ENCODE measurements at regions not wholly inside any gene's neighbourhood (a gene's known extent, or its start where the extent isn't known, plus 50 kb on each side); places are given as distances from the start of the nearest gene placed in this dataset.

DNA sequence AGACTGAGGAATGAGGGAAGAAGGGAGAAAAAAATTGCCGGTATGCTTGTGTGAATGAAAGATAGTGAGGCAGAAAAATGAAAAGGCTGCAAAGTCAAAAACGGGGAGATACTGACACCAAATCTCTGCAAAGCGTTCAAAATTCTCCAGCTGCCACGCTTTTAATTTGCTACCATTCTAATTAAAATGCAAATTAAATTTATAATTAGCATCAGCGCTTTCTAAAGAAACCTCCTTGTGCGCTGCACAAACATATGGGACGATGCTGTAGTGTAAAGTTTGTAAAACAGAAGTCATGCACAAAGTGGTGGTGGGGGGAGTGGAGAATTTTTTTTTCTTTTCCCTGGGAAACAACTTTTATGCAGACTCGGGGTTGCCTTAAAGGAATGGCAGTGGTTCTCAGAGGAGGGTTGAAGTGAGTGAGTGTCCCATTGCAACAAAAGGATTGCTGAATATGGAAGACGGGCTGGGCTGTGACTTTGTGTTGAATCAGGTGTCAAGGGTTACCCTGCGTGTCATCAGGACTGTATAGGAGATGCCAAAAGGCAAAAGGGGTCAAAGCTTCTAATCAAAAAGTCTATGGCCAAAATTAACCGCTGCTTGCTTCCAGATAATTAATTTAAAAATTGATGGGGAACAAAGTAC is 472.2 kb downstream of the NR2F2 start:
- Histone ChIP-seq H3K36me3 (no peaks in the 10 kb centered on the region), H3K4me1 (ENCODE audit: control insufficient read depth in 1 of 2, insufficient read depth in 1 of 2, low read depth in 1 of 2, low read length in 1 of 2) (no peaks in the 10 kb centered on the region), H3K4me3 (ENCODE audit: low read depth in 1 of 2, low read length in 1 of 2) (no peak overlapping the region), H3K9me3 (no peaks in the 10 kb centered on the region), H3K27ac (no peak overlapping the region), H3K27me3 (no peaks in the 10 kb centered on the region)
- TF ChIP-seq, protein P1, sequence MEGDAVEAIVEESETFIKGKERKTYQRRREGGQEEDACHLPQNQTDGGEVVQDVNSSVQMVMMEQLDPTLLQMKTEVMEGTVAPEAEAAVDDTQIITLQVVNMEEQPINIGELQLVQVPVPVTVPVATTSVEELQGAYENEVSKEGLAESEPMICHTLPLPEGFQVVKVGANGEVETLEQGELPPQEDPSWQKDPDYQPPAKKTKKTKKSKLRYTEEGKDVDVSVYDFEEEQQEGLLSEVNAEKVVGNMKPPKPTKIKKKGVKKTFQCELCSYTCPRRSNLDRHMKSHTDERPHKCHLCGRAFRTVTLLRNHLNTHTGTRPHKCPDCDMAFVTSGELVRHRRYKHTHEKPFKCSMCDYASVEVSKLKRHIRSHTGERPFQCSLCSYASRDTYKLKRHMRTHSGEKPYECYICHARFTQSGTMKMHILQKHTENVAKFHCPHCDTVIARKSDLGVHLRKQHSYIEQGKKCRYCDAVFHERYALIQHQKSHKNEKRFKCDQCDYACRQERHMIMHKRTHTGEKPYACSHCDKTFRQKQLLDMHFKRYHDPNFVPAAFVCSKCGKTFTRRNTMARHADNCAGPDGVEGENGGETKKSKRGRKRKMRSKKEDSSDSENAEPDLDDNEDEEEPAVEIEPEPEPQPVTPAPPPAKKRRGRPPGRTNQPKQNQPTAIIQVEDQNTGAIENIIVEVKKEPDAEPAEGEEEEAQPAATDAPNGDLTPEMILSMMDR (IDR thresholded peaks at IDR 0.05) = no peak

DNA sequence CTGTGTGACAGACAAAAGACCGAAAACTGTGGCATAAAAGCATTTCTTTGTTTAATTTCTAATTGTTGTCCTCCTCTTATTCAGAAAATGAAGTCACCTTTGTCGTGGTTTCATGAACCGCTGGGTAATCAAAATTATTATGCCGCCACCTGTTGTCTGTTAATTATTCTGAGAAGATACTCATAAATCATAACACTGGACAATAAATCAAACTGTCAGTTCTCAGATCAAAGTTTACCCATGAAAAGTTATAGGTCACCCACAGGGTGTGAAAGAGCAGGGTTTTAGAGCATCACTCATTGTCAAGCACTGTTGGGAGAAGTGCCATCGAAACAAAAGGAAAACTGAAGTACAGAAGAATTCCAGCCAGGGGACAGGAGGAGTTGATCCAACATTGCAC is 474.3 kb downstream of the NR2F2 start:
- TF ChIP-seq, protein P1 (IDR thresholded peaks at IDR 0.05) = no peak
- no peaks in the 10 kb centered on the region for H3K9me3 ChIP-seq
- H3K27ac ChIP-seq = no peak overlapping the region
- H3K36me3 ChIP-seq = no peaks in the 10 kb centered on the region
- H3K4me3 ChIP-seq (ENCODE audit: low read depth in 1 of 2, low read length in 1 of 2) = no peak overlapping the region
- H3K27me3 ChIP-seq = no peaks in the 10 kb centered on the region
- no peaks in the 10 kb centered on the region for H3K4me1 ChIP-seq (ENCODE audit: control insufficient read depth in 1 of 2, insufficient read depth in 1 of 2, low read depth in 1 of 2, low read length in 1 of 2)

DNA sequence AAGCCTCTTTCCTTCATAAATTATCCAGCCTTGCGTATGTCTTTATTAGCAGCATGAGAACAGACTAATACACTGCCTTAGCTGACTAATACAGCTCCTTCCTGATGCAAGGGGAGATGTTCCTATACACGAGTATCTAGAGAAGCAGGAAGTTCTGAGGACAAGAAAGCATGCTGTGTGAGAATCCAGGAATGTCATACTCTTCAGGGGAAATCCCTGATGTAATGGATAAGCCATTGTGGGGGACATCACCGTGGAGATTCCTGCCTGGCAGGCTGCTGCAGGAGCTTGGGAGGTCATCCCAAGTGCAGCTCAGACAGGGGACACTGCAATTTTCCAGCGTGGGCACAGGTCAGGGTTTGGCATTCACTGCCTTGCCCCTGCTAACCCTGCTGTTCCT is 476.9 kb downstream of the NR2F2 start:
- Histone ChIP-seq H3K27me3 (no peaks in the 10 kb centered on the region), H3K36me3 (no peaks in the 10 kb centered on the region), H3K4me3 (ENCODE audit: low read depth in 1 of 2, low read length in 1 of 2) (no peak overlapping the region), H3K9me3 (no peaks in the 10 kb centered on the region), H3K27ac (no peak overlapping the region), H3K4me1 (ENCODE audit: control insufficient read depth in 1 of 2, insufficient read depth in 1 of 2, low read depth in 1 of 2, low read length in 1 of 2) (no peaks in the 10 kb centered on the region)
- TF ChIP-seq, protein P1 (IDR thresholded peaks at IDR 0.05) = no peak

DNA sequence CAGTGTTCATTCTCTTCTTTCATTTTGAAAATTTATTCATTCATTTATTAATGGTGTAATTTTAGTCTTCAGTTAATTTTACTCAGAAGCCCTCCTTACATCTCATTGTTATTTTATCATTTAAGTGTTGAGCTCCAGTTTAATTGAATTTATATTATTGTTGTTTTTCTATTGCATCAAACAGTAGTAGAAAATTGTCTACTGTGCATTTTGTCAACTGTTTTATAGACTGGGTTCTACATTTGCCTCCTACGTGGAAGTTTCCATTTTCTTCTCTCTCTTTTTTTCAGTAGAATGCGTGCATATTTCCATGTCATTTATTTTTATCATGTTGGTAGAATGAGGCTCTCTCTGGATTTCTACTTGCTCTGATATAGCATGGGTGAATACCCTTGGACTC is 487.4 kb downstream of the NR2F2 start:
- TF ChIP-seq, protein P1 (IDR thresholded peaks at IDR 0.05) = no peak
- H3K9me3 ChIP-seq = no peaks in the 10 kb centered on the region

DNA sequence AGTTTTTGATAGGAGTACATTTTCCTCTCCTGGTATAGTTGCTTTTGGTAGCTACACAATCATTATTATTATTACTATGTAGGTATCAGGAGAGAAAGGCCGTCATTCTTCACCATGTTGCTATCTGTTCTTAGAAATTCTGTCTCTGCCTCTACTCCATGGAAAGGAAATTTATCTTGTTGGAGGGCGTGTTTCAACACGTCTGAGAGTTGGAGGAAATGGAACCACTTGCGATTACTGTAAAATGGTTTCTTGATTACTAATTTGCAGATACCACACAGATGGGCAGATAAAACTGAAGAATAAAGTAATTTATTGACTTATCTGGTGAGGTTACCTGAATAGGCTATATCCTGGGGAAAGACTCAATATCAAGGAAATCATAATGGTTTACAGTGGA is 488.4 kb downstream of the NR2F2 start:
- H3K4me1 ChIP-seq (ENCODE audit: control insufficient read depth in 1 of 2, insufficient read depth in 1 of 2, low read depth in 1 of 2, low read length in 1 of 2) = no peaks in the 10 kb centered on the region
- no peak overlapping the region for H3K4me3 ChIP-seq (ENCODE audit: low read depth in 1 of 2, low read length in 1 of 2)
- no peaks in the 10 kb centered on the region for H3K9me3 ChIP-seq
- no peaks in the 10 kb centered on the region for H3K36me3 ChIP-seq
- H3K27me3 ChIP-seq = no peaks in the 10 kb centered on the region
- TF ChIP-seq, protein P1 (IDR thresholded peaks at IDR 0.05) = no peak
- no peak overlapping the region for H3K27ac ChIP-seq

More for the DNA sequence above, 487.4 kb downstream of the NR2F2 start:
- no peak overlapping the region for H3K4me3 ChIP-seq (ENCODE audit: low read depth in 1 of 2, low read length in 1 of 2)
- no peaks in the 10 kb centered on the region for H3K4me1 ChIP-seq (ENCODE audit: control insufficient read depth in 1 of 2, insufficient read depth in 1 of 2, low read depth in 1 of 2, low read length in 1 of 2)
- H3K27me3 ChIP-seq = no peaks in the 10 kb centered on the region
- H3K27ac ChIP-seq = no peak overlapping the region
- H3K36me3 ChIP-seq = no peaks in the 10 kb centered on the region
